CMK (cell line): ENCODE measurements at regions not wholly inside any gene's neighbourhood (a gene's known extent, or its start where the extent isn't known, plus 50 kb on each side); places are given as distances from the start of the nearest gene placed in this dataset.

ENCODE experiments used
- DNase-seq: peaks from one replicate; pipeline ENCODE4 v3.0.0-alpha.2; 2010; ENCODE audit warnings: low read depth

- no peak for DNase-seq
These were observed 312.0 kb downstream of the SAMD5 start for GRCh38 chr6:147820520-147820919.

- no peak for DNase-seq
These were observed 312.9 kb downstream of the SAMD5 start for GRCh38 chr6:147821295-147821897.

GRCh38 chr6:147823936-147824335 is 315.4 kb downstream of the SAMD5 start:
- DNase-seq: no peak

- DNase-seq: no peak
These were observed 317.4 kb downstream of the SAMD5 start for GRCh38 chr6:147825848-147826247.

- no peak for DNase-seq
These were observed 318.2 kb downstream of the SAMD5 start for GRCh38 chr6:147826698-147827097.

GRCh38 chr6:147829418-147829817 is 320.9 kb downstream of the SAMD5 start:
- DNase-seq: no peak

GRCh38 chr6:147829835-147830234 is 321.3 kb downstream of the SAMD5 start:
- DNase-seq: no peak

- DNase-seq: no peak
These were observed 322.9 kb downstream of the SAMD5 start for GRCh38 chr6:147831356-147831755.

GRCh38 chr6:147833607-147834006 is 325.1 kb downstream of the SAMD5 start:
- no peak for DNase-seq

GRCh38 chr6:147834084-147834776 is 325.7 kb downstream of the SAMD5 start:
- DNase-seq: no peak

- DNase-seq: no peak
These were observed 329.1 kb downstream of the SAMD5 start for GRCh38 chr6:147837540-147837939.

- no peak for DNase-seq
These were observed 331.5 kb downstream of the SAMD5 start for GRCh38 chr6:147839708-147840610.

- no peak for DNase-seq
These were observed 333.2 kb downstream of the SAMD5 start for GRCh38 chr6:147841547-147842148.

- no peak for DNase-seq
These were observed 341.2 kb downstream of the SAMD5 start for GRCh38 chr6:147849401-147850330.

GRCh38 chr6:147852772-147853171 is 344.3 kb downstream of the SAMD5 start:
- no peak for DNase-seq

GRCh38 chr6:147853574-147853973 is 345.1 kb downstream of the SAMD5 start:
- no peak for DNase-seq

- no peak for DNase-seq
These were observed 347.5 kb downstream of the SAMD5 start for GRCh38 chr6:147855803-147856482.

- no peak for DNase-seq
These were observed 348.2 kb downstream of the SAMD5 start for GRCh38 chr6:147856687-147857086.

GRCh38 chr6:147858421-147858820 is 349.9 kb downstream of the SAMD5 start:
- no peak for DNase-seq

GRCh38 chr6:147859071-147859470 is 350.6 kb downstream of the SAMD5 start:
- DNase-seq: no peak

- no peak for DNase-seq
These were observed 353.2 kb downstream of the SAMD5 start for GRCh38 chr6:147861696-147862095.
